ENCODE measurements at regions not wholly inside any gene's neighbourhood (a gene's known extent, or its start where the extent isn't known, plus 50 kb on each side); places are given as distances from the start of the nearest gene placed in this dataset.

DNA sequence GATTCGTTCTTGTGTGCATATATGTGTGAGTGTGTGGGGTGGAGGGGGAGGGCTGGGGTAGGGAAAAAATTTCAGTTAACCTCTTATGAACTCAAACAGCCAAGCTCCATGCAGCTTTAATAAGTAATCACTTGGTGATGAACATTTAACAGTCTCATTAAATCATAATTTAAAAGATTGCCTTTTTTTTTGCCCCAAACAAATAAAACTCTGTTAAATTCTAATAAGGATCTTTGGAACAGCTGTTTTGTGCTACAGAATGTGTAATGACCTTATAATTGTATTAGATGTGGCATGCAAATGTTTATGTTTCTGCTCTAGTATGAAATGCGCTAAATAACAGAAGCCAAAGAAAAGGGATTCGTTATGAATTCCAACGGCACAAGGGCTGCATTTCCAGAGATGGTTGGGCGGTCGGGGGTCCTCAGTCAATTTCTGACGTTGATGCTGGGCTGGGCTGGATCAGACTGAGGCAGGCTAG is 80.0 kb upstream of the RORA start:
- POLR2A ChIA-PET: no interaction called here
- Mint-ChIP-seq H3K27me3 (ENCODE audit: low read depth) (peaks cover 3% of the 10 kb centered on the region), H3K4me1 (no peaks in the 10 kb centered on the region), H3K36me3 (no peaks in the 10 kb centered on the region), H3K27ac (no peak overlapping the region), H3K4me3 (no peak overlapping the region), H3K9me3 (0 out of 2 replicates have a peak, but pooled peaks cover 3% of the 10 kb centered on the region)
- ATAC-seq (no peak), DNase-seq (ENCODE audit: low spot score) (no peak)
- TF ChIP-seq PRRX2 (CRISPR knock-in tag; IDR thresholded peaks at IDR 0.05) (no peak), ERG (CRISPR knock-in tag; IDR thresholded peaks at IDR 0.05) (no peak), ATF1 (CRISPR knock-in tag; IDR thresholded peaks at IDR 0.05) (no peak)
- TF ChIP-seq, protein P1, sequence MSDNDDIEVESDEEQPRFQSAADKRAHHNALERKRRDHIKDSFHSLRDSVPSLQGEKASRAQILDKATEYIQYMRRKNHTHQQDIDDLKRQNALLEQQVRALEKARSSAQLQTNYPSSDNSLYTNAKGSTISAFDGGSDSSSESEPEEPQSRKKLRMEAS (CRISPR knock-in tag; IDR thresholded peaks at IDR 0.05): no peak
- CTCF ChIA-PET: no interaction called here

- Mint-ChIP-seq H3K27me3 (ENCODE audit: low read depth) (peaks cover 3% of the 10 kb centered on the region), H3K4me1 (no peaks in the 10 kb centered on the region), H3K4me3 (no peak overlapping the region), H3K27ac (no peak overlapping the region), H3K36me3 (no peaks in the 10 kb centered on the region), H3K9me3 (0 out of 2 replicates have a peak, but pooled peaks cover 6% of the 10 kb centered on the region)
- POLR2A ChIA-PET: no interaction called here
- CTCF ChIA-PET: no interaction called here
- no peak for ATAC-seq
- no peak for DNase-seq (ENCODE audit: low spot score)
- no peak for TF ChIP-seq CREB1 (CRISPR knock-in tag; IDR thresholded peaks at IDR 0.05)
- no peak for TF ChIP-seq ZNF317 (CRISPR knock-in tag; IDR thresholded peaks at IDR 0.05; ENCODE audit: borderline replicate concordance, low read depth)
- no peak for TF ChIP-seq GRHL2 (CRISPR knock-in tag; IDR thresholded peaks at IDR 0.05; ENCODE audit: insufficient replicate concordance, severe bottlenecking)
- no peak for TF ChIP-seq ZNF532 (CRISPR knock-in tag; IDR thresholded peaks at IDR 0.05; ENCODE audit: borderline replicate concordance)
- TF ChIP-seq, protein P2, sequence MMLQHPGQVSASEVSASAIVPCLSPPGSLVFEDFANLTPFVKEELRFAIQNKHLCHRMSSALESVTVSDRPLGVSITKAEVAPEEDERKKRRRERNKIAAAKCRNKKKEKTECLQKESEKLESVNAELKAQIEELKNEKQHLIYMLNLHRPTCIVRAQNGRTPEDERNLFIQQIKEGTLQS (CRISPR knock-in tag; conservative IDR thresholded peaks at IDR 0.05): no peak
- no peak for TF ChIP-seq IRF1 (CRISPR knock-in tag; IDR thresholded peaks at IDR 0.05)
- no peak for TF ChIP-seq ZNF263 (CRISPR knock-in tag; IDR thresholded peaks at IDR 0.05; ENCODE audit: low read depth)
- no peak for TF ChIP-seq HMGXB4 (CRISPR knock-in tag; IDR thresholded peaks at IDR 0.05)
- TF ChIP-seq, protein P1 (CRISPR knock-in tag; IDR thresholded peaks at IDR 0.05): no peak
- no peak for TF ChIP-seq ZNF396 (CRISPR knock-in tag; IDR thresholded peaks at IDR 0.05; ENCODE audit: borderline replicate concordance)
- TF ChIP-seq IRF2 (CRISPR knock-in tag; IDR thresholded peaks at IDR 0.05; ENCODE audit: borderline replicate concordance, low read depth): no peak
- no peak for TF ChIP-seq RELA (CRISPR knock-in tag; IDR thresholded peaks at IDR 0.05; ENCODE audit: borderline replicate concordance)
- no peak for TF ChIP-seq E2F4 (CRISPR knock-in tag; IDR thresholded peaks at IDR 0.05; ENCODE audit: borderline replicate concordance, low read depth)
- TF ChIP-seq NFATC4 (CRISPR knock-in tag; IDR thresholded peaks at IDR 0.05): no peak
- no peak for TF ChIP-seq GABPB1 (CRISPR knock-in tag; IDR thresholded peaks at IDR 0.05)
- no peak for TF ChIP-seq ZNF512 (CRISPR knock-in tag; IDR thresholded peaks at IDR 0.05; ENCODE audit: borderline replicate concordance)
- TF ChIP-seq ZNF138 (CRISPR knock-in tag; conservative IDR thresholded peaks at IDR 0.05): no peak
These were observed 79.3 kb upstream of the RORA start for GRCh38 chr15:61308437-61308836.

Measured in WTC11 (cell line).